NCI-H2227 (cell line): ENCODE measurements at regions not wholly inside any gene's neighbourhood (a gene's known extent, or its start where the extent isn't known, plus 50 kb on each side); places are given as distances from the start of the nearest gene placed in this dataset.
"Not testable (repeated sequence)": the region's sequence is repeated elsewhere in the genome, so short reads cannot be mapped to it uniquely, and the experiment has no call there.

Experiments
- DNase-seq: peaks from one replicate; lab custom pipeline; 2025; ENCODE audit not compliant: unreplicated experiment; lab: John Stamatoyannopoulos, UW

- no peak for DNase-seq
These were observed 105.2 kb upstream of the FRG1 start for GRCh38 chr4:189835505-189835904.

- no peak for DNase-seq
These were observed 103.2 kb upstream of the FRG1 start for GRCh38 chr4:189837471-189837870.

DNA sequence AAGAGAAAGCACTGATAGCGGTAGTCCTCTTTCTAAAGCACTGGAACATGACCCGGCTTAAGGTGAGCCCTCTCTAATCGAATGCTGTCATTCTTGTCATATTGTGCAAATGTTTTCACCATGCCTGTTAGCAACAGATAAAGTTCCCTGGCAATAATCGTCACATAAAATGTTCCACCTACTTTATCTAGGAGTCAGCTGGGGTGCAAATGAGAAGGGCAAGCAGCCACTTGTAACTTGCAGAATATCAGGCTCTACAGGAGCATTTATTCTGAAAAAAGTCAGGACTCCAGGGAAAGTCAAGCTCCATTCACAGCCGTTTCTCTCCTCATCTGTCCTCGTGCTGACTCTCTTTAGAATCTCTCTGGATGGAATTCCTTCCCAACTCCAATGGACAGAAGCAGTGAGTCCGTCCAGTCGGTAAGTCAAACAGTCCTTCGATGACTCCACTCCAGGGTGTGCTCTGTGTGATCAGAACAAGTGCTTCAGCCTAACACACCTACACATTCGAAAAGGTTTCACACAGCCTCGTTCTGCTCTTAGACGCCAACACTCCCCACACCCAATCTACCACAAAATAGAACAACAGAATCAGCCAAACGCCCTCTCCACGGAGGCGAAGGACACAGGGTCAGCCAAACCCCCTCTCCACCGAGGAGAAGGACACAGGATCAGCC lies 101.7 kb upstream of the FRG1 start:
- no peak for DNase-seq

DNA sequence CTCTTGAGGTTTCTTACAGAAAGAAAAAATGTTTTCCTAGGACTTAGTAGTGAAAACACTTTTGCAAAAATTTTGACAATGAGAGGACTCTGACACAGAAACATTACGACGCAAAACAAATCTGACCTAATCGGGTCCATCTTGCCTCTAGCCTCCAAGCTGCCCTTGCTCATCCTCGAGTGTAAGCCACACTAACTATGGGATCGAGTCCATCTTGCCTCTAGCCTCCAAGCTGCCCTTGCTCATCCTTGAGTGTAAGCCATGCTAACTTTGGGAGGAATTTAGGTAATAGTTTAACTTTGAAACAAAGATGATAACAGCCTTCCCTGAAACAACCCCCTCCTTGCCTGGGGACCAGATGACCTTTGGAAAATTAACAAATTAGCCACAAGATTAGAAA lies 100.3 kb upstream of the FRG1 start:
- DNase-seq: no peak

GRCh38 chr4:189843413-189844009 lies 97.2 kb upstream of the FRG1 start:
- DNase-seq: no peak

DNA sequence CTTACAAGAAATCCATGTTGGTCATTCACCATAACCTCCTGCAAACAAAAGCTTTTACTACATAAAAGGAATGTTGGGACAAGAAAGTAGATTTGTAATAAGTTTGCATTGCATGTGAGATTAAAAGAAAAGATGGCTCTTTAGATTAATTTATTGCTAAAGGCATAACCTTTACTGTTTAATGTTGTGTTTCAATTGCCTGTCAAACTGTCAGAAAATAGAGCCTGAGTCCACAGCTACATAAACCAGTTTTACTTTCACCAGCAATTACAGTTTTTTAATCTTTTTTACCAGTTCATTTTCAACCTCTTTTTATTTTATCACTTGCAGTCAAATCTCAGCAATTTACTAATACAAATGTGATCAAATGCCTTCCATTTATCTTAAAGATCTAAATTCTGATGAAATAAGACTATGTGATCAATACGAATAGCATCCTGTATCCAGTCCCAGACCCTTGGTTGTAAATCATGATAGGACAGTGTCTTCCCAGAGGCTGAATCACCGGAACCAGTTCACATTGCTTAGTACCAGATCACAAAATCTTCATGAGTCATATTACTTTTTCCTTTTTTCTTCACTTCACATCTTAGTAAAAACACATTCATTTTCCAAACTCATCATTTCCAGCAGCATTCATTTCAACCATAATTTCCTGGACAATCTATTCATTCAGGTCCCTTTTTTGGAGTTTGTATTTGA lies 95.4 kb upstream of the FRG1 start:
- DNase-seq: no peak

DNA sequence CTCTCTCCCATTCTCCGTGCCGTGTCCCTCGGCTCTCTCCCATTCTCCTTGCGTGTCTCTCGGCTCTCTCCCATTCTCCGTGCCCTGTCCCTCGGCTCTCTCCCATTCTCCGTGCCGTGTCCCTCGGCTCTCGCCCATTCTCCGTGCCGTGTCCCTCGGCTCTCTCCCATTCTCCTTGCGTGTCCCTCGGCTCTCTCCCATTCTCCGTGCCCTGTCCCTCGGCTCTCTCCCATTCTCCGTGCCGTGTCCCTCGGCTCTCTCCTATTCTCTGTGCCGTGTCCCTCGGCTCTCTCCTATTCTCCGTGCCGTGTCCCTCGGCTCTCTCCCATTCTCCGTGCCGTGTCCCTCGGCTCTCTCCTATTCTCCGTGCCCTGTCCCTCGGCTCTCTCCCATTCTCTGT lies 94.6 kb upstream of the FRG1 start:
- not testable (repeated sequence) for DNase-seq

- DNase-seq: not testable (repeated sequence)
These were observed 94.1 kb upstream of the FRG1 start for GRCh38 chr4:189846608-189847007.

DNA sequence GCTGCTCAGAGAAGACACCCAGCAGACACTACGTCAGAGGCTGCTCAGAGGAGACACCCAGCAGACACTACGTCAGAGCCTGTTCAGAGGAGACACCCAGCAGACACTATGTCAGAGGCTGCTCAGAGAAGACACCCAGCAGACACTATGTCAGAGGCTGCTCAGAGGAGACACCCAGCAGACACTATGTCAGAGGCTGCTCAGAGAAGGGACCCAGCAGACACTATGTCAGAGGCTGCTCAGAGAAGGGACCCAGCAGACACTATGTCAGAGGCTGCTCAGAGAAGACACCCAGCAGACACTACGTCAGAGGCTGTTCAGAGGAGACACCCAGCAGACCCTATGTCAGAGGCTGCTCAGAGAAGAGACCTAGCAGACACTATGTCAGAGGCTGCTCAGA lies 92.0 kb upstream of the FRG1 start:
- DNase-seq: not testable (repeated sequence)

GRCh38 chr4:189850239-189850856 lies 90.3 kb upstream of the FRG1 start:
- DNase-seq: no peak

GRCh38 chr4:189858435-189858834 lies 82.2 kb upstream of the FRG1 start:
- DNase-seq: no peak

DNA sequence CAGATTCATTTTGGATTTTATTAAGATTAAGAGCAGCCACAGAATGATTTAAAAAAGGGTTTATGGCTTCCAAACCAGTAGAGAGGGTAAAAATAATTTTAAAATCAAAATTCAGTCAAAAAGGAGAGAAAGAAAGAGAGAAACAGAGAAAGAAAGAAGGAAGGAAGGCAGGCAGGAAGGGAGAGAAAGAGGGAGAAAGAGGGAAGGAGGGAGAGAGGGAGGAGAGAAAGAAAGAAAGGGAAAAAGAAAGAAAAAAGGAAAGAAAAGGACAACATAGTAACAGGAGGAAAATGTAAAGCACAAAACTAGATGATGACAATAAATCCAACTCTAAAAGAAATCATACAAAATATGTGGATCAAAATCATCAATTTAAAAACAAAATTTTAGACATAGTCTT lies 79.6 kb upstream of the FRG1 start:
- DNase-seq: no peak

DNA sequence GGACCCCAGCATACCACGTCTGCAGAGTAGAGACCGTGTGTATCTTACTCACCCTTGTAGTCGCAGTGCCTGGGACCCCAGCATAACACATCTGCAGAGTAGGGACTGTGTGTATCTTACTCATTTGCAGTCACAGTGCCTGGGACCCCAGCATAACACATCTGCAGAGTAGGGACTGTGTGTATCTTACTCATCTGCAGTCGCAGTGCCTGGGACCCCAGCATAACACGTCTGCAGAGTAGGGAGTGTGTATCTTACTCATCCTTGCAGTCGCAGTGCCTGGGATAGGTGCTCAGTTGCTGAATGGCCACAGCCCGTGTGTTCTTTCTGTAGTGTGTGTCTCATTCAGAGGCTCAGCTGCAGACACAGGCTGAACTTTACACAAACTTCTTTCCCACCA lies 71.4 kb upstream of the FRG1 start:
- DNase-seq: no peak

- DNase-seq: no peak
These were observed 70.0 kb upstream of the FRG1 start for GRCh38 chr4:189870511-189871234.

DNA sequence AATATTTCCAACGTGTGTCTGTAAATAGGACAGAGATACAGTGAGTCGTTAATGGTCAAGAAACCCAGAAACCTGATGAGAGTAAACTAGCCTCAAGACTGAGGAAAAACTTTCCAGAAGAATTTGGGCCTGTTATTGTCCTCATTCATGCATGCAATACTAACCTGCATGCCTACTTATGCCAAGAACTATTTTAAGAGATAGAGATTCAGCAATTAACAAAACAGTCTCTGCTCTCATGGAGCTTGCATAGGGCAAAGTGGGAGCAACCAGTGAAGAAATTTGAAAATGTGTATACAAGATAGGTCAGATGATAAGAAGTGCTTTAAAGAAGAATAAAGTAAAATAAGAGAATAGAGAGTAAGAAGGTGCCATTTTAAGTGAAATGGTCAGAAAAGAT lies 66.1 kb upstream of the FRG1 start:
- no peak for DNase-seq

DNA sequence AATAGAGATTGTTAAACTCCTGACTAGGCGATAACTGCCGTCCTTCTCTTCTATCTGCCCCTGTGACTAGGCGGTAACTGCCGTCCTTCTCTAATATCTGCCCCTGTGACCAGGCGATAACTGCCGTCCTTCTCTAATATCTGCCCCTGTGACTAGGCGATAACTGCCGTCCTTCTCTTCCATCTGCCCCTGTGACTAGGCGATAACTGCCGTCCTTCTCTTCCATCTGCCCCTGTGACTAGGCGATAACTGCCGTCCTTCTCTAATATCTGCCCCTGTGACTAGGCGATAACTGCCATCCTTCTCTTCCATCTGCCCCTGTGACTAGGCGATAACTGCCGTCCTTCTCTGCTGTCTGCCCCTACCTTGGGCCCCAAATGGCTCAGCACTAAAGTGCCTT lies 59.5 kb upstream of the FRG1 start:
- DNase-seq: not testable (repeated sequence)

GRCh38 chr4:189888407-189888806 lies 52.3 kb upstream of the FRG1 start:
- DNase-seq: not testable (repeated sequence)
